GM12878 (cell line): ENCODE measurements at regions not wholly inside any gene's neighbourhood (a gene's known extent, or its start where the extent isn't known, plus 50 kb on each side); places are given as distances from the start of the nearest gene placed in this dataset.
A peak's percentile ranks its signal among the peaks of the same experiment; 100 is the strongest.

Experiments
- ATF7 ChIP-seq: fragments of 450-650 bp; IDR thresholded peaks from 2 replicates; pipeline ENCODE4 v1.6.1; 2016; ENCODE audit warnings: low read depth, mild to moderate bottlenecking
- BHLHE40 ChIP-seq, 2 experiments: fragments of 450-650 bp in 1 of 2; IDR thresholded peaks; 2 replicates each; pipeline ENCODE4 v1.6.1; 2011 to 2017; ENCODE audit warnings: low read depth in 2 of 2, borderline replicate concordance in 1 of 2, improper control_type of control experiment in 1 of 2, low read length in 1 of 2, mild to moderate bottlenecking in 1 of 2
- BMI1 ChIP-seq: fragments of 450-650 bp; IDR thresholded peaks from 2 replicates; pipeline ENCODE4 v1.6.1; 2016; ENCODE audit warnings: mild to moderate bottlenecking, moderate library complexity, borderline replicate concordance
- CBFB ChIP-seq: IDR thresholded peaks from 2 replicates; pipeline ENCODE4 v1.6.1; 2016; ENCODE audit warnings: antibody characterized with exemption, low read depth
- CBX5 ChIP-seq: sonication (generic); IDR thresholded peaks from 2 replicates; pipeline ENCODE4 v1.6.1; 2016; ENCODE audit warnings: low read depth, moderate library complexity, mild to moderate bottlenecking, inconsistent platforms
- CREM ChIP-seq: IDR thresholded peaks from 2 replicates; pipeline ENCODE4 v1.6.1; 2014; ENCODE audit warnings: antibody characterized with exemption, low read depth
- EGR1 ChIP-seq, 2 experiments: IDR thresholded peaks; 1 replicate in 1 of 2; 2 replicates in 1 of 2; pipeline ENCODE4 v1.6.1; 2011 to 2012; ENCODE audit warnings: low read depth in 2 of 2, low read length in 2 of 2, borderline replicate concordance in 1 of 2, mild to moderate bottlenecking in 1 of 2, moderate library complexity in 1 of 2
- JUND ChIP-seq: IDR thresholded peaks from 2 replicates; pipeline ENCODE4 v1.6.1; 2012; ENCODE audit warnings: low read depth, mild to moderate bottlenecking, low read length, improper control_type of control experiment, moderate library complexity
- MTA3 ChIP-seq: IDR thresholded peaks from 2 replicates; pipeline ENCODE4 v1.6.1; 2012; ENCODE audit warnings: low read length, inconsistent platforms, borderline replicate concordance
- NFYB ChIP-seq: IDR thresholded peaks from 2 replicates; pipeline ENCODE4 v1.6.1; 2011; ENCODE audit warnings: low read depth, mild to moderate bottlenecking, low read length, improper control_type of control experiment, moderate library complexity; ENCODE audit not compliant: insufficient read depth
- POLR2AphosphoS5 ChIP-seq: IDR thresholded peaks from 2 replicates; pipeline ENCODE4 v1.6.1; 2011; ENCODE audit warnings: mild to moderate bottlenecking, low read length, inconsistent platforms
- RFX5 ChIP-seq: IDR thresholded peaks from 2 replicates; pipeline ENCODE4 v1.6.1; 2011; ENCODE audit warnings: low read depth, low read length, improper control_type of control experiment
- SREBF2 ChIP-seq: IDR thresholded peaks from 2 replicates; pipeline ENCODE4 v1.6.1; 2012; ENCODE audit warnings: mild to moderate bottlenecking, low read length
- STAT1 ChIP-seq: fragments of 450-650 bp; conservative IDR thresholded peaks from 2 replicates; pipeline ENCODE4 v1.6.1; 2014; ENCODE audit warnings: antibody characterized with exemption, mild to moderate bottlenecking
- TAF1 ChIP-seq: IDR thresholded peaks from 2 replicates; pipeline ENCODE4 v1.6.1; 2011; ENCODE audit warnings: mild to moderate bottlenecking, low read depth, low read length, borderline replicate concordance
- TARDBP ChIP-seq: IDR thresholded peaks from 2 replicates; pipeline ENCODE4 v1.6.1; 2016; ENCODE audit warnings: borderline replicate concordance
- TCF12 ChIP-seq: IDR thresholded peaks from 2 replicates; pipeline ENCODE4 v1.6.1; 2011; ENCODE audit warnings: low read depth, mild to moderate bottlenecking, low read length
- WRNIP1 ChIP-seq: IDR thresholded peaks from 2 replicates; pipeline ENCODE4 v1.6.1; 2011; ENCODE audit warnings: low read depth, low read length, improper control_type of control experiment, borderline replicate concordance
- TF ChIP-seq, protein P1 (sequence below): IDR thresholded peaks from 2 replicates; pipeline ENCODE4 v1.6.1; 2012; ENCODE audit warnings: mild to moderate bottlenecking, low read depth, low read length
- TF ChIP-seq, protein P2 (sequence below): fragments of 450-650 bp; IDR thresholded peaks from 2 replicates; pipeline ENCODE4 v1.6.1; 2014; ENCODE audit warnings: mild to moderate bottlenecking
- TF ChIP-seq, protein P3 (sequence below): fragments of 450-650 bp; conservative IDR thresholded peaks from 2 replicates; pipeline ENCODE4 v1.6.1; 2017; ENCODE audit warnings: mild to moderate bottlenecking, moderate library complexity
- TF ChIP-seq, protein P4 (sequence below): fragments of 450-650 bp; formaldehyde crosslinking; IDR thresholded peaks from 2 replicates; pipeline ENCODE4 v1.5.0; 2022; ENCODE audit warnings: mild to moderate bottlenecking, missing genetic modification characterization

DNA sequence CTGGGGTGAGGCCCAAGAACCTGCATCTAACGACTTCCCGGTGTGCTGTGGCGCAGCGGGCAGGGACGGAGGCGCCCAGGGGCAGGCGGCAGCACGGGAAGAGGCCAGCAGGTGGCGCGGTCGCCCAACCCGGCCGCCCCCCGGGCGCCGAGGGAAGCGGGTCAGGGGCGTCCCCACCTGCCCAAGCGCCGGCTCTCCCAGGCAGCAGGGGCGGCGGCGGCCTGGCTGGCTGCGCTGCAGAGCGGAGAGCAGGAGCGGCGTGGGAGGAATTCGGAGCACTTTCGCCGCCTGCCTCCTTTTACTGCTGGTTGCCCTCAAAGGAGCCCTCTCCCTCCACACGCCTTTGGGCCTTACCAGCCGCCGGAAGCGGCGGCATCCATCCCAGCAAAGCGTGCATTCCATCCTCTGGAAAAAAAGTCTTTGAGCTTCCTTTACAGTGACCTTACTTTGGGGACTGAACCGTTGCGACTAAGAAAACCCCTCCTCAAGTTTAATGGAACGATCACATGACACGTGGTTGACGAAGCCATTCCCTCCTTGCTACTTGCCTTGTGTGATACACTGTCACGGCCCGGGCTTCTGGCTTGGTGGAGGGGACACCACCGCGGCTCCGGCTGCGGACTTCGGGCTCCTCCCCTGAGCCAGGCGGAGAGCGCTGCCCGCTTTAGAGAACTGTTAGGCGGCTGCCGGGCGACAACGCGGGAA is 106.8 kb upstream of the CLMP start (continued):
- TF ChIP-seq, protein P1, sequence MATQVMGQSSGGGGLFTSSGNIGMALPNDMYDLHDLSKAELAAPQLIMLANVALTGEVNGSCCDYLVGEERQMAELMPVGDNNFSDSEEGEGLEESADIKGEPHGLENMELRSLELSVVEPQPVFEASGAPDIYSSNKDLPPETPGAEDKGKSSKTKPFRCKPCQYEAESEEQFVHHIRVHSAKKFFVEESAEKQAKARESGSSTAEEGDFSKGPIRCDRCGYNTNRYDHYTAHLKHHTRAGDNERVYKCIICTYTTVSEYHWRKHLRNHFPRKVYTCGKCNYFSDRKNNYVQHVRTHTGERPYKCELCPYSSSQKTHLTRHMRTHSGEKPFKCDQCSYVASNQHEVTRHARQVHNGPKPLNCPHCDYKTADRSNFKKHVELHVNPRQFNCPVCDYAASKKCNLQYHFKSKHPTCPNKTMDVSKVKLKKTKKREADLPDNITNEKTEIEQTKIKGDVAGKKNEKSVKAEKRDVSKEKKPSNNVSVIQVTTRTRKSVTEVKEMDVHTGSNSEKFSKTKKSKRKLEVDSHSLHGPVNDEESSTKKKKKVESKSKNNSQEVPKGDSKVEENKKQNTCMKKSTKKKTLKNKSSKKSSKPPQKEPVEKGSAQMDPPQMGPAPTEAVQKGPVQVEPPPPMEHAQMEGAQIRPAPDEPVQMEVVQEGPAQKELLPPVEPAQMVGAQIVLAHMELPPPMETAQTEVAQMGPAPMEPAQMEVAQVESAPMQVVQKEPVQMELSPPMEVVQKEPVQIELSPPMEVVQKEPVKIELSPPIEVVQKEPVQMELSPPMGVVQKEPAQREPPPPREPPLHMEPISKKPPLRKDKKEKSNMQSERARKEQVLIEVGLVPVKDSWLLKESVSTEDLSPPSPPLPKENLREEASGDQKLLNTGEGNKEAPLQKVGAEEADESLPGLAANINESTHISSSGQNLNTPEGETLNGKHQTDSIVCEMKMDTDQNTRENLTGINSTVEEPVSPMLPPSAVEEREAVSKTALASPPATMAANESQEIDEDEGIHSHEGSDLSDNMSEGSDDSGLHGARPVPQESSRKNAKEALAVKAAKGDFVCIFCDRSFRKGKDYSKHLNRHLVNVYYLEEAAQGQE = no peak
- TF ChIP-seq RFX5 (no peak), CREM (no peak), NFYB (no peak), WRNIP1 (no peak), TARDBP (no peak), CBX5 (no peak), POLR2AphosphoS5 (no peak), BHLHE40 (IDR thresholded peaks at IDR 0.05; ENCODE audit: borderline replicate concordance in 1 of 2, low read depth in 2 of 2, low read length in 1 of 2) (peak; percentile 6 to 67; a peak in 2 of 4 replicates), TAF1 (no peak), STAT1 (no peak; the same call in 1 of the 2 replicates), MTA3 (no peak), BMI1 (no peak), CBFB (0 out of 2 replicates have a peak, but pooled peaks have one; percentile 14), TCF12 (no peak), EGR1 (IDR thresholded peaks at IDR 0.05; ENCODE audit: borderline replicate concordance in 1 of 2, low read depth in 2 of 2, low read length in 2 of 2) (no peak), SREBF2 (no peak), JUND (no peak), ATF7 (no peak)
- TF ChIP-seq, protein P2, sequence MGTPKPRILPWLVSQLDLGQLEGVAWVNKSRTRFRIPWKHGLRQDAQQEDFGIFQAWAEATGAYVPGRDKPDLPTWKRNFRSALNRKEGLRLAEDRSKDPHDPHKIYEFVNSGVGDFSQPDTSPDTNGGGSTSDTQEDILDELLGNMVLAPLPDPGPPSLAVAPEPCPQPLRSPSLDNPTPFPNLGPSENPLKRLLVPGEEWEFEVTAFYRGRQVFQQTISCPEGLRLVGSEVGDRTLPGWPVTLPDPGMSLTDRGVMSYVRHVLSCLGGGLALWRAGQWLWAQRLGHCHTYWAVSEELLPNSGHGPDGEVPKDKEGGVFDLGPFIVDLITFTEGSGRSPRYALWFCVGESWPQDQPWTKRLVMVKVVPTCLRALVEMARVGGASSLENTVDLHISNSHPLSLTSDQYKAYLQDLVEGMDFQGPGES = no peak
- TF ChIP-seq, protein P3, sequence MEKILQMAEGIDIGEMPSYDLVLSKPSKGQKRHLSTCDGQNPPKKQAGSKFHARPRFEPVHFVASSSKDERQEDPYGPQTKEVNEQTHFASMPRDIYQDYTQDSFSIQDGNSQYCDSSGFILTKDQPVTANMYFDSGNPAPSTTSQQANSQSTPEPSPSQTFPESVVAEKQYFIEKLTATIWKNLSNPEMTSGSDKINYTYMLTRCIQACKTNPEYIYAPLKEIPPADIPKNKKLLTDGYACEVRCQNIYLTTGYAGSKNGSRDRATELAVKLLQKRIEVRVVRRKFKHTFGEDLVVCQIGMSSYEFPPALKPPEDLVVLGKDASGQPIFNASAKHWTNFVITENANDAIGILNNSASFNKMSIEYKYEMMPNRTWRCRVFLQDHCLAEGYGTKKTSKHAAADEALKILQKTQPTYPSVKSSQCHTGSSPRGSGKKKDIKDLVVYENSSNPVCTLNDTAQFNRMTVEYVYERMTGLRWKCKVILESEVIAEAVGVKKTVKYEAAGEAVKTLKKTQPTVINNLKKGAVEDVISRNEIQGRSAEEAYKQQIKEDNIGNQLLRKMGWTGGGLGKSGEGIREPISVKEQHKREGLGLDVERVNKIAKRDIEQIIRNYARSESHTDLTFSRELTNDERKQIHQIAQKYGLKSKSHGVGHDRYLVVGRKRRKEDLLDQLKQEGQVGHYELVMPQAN = peak; percentile 68
- TF ChIP-seq, protein P4, sequence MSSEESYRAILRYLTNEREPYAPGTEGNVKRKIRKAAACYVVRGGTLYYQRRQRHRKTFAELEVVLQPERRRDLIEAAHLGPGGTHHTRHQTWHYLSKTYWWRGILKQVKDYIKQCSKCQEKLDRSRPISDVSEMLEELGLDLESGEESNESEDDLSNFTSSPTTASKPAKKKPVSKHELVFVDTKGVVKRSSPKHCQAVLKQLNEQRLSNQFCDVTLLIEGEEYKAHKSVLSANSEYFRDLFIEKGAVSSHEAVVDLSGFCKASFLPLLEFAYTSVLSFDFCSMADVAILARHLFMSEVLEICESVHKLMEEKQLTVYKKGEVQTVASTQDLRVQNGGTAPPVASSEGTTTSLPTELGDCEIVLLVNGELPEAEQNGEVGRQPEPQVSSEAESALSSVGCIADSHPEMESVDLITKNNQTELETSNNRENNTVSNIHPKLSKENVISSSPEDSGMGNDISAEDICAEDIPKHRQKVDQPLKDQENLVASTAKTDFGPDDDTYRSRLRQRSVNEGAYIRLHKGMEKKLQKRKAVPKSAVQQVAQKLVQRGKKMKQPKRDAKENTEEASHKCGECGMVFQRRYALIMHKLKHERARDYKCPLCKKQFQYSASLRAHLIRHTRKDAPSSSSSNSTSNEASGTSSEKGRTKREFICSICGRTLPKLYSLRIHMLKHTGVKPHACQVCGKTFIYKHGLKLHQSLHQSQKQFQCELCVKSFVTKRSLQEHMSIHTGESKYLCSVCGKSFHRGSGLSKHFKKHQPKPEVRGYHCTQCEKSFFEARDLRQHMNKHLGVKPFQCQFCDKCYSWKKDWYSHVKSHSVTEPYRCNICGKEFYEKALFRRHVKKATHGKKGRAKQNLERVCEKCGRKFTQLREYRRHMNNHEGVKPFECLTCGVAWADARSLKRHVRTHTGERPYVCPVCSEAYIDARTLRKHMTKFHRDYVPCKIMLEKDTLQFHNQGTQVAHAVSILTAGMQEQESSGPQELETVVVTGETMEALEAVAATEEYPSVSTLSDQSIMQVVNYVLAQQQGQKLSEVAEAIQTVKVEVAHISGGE = no peak
